Stimulated activated CD4-positive, alpha-beta T cell treated with anti-CD3 and anti-CD28 coated beads, Interleukin-1b, Interleukin-23, amount 100 ng/mL, for 1 hour (primary cell): ENCODE measurements at regions not wholly inside any gene's neighbourhood (a gene's known extent, or its start where the extent isn't known, plus 50 kb on each side); places are given as distances from the start of the nearest gene placed in this dataset.

ENCODE experiments used
- DNase-seq, 2 donors: peaks; one replicate each; pipeline ENCODE4 v3.0.0-alpha.2; 2020; ENCODE audit warnings: low read depth in 2 of 2

GRCh38 chr13:109369353-109370052 is 416.9 kb downstream of the IRS2 start:
- DNase-seq, result no peak

GRCh38 chr13:109368230-109368629 is 418.2 kb downstream of the IRS2 start:
- DNase-seq, result no peak

GRCh38 chr13:109366525-109366924 is 419.9 kb downstream of the IRS2 start:
- no peak for DNase-seq

- DNase-seq, result no peak
These were observed 423.0 kb downstream of the IRS2 start for GRCh38 chr13:109363431-109363830.

GRCh38 chr13:109362616-109363015 is 423.8 kb downstream of the IRS2 start:
- no peak for DNase-seq

- no peak for DNase-seq
These were observed 424.7 kb downstream of the IRS2 start for GRCh38 chr13:109361562-109362289.

GRCh38 chr13:109357751-109358471 is 428.5 kb downstream of the IRS2 start:
- DNase-seq, result no peak

- no peak for DNase-seq
These were observed 430.4 kb downstream of the IRS2 start for GRCh38 chr13:109355875-109356434.

- DNase-seq, result no peak
These were observed 431.2 kb downstream of the IRS2 start for GRCh38 chr13:109355166-109355565.

- no peak for DNase-seq
These were observed 435.1 kb downstream of the IRS2 start for GRCh38 chr13:109351236-109351635.

- DNase-seq, result no peak
These were observed 437.7 kb downstream of the IRS2 start for GRCh38 chr13:109348519-109349258.

- DNase-seq, result no peak
These were observed 440.3 kb downstream of the IRS2 start for GRCh38 chr13:109346060-109346459.

- no peak for DNase-seq
These were observed 440.9 kb downstream of the IRS2 start for GRCh38 chr13:109345433-109345941.

- DNase-seq, result no peak
These were observed 441.7 kb downstream of the IRS2 start for GRCh38 chr13:109344552-109345157.

- DNase-seq, result no peak
These were observed 449.7 kb downstream of the IRS2 start for GRCh38 chr13:109336730-109337129.

GRCh38 chr13:109333893-109334651 is 452.3 kb downstream of the IRS2 start:
- DNase-seq, result no peak

GRCh38 chr13:109332506-109333499 is 453.6 kb downstream of the IRS2 start:
- no peak for DNase-seq

- DNase-seq, result no peak
These were observed 454.5 kb downstream of the IRS2 start for GRCh38 chr13:109331898-109332297.

GRCh38 chr13:109331011-109331433 is 455.4 kb downstream of the IRS2 start:
- DNase-seq, result no peak
